Vagina (tissue), 2 donors: ENCODE measurements at regions not wholly inside any gene's neighbourhood (a gene's known extent, or its start where the extent isn't known, plus 50 kb on each side); places are given as distances from the start of the nearest gene placed in this dataset.

Experiments used
- POLR2A ChIP-seq, 2 donors: fragments of 450-650 bp; IDR thresholded peaks; one replicate each; pipeline ENCODE4 v1.6.1; 2017; ENCODE audit warnings: antibody characterized with exemption in 2 of 2, mild to moderate bottlenecking in 2 of 2, moderate library complexity in 2 of 2
- POLR2AphosphoS5 ChIP-seq, 2 donors: sonication (generic); formaldehyde crosslinking; IDR thresholded peaks; one replicate each; pipeline ENCODE4 v1.9.0; 2017; ENCODE audit warnings: antibody characterized with exemption in 2 of 2, mild to moderate bottlenecking in 2 of 2, low read depth in 1 of 2; ENCODE audit not compliant: insufficient read depth in 1 of 2
- TF ChIP-seq, protein P1 (sequence below), 3 experiments: fragments of 450-650 bp in 2 of 3; fragments of 200-600 bp in 1 of 3; sonication (generic) in 1 of 3; IDR thresholded peaks; one replicate each; pipeline ENCODE4 v1.5.1; 2017 to 2019; ENCODE audit warnings: antibody characterized with exemption in 3 of 3, mild to moderate bottlenecking in 2 of 3, moderate library complexity in 2 of 3

DNA sequence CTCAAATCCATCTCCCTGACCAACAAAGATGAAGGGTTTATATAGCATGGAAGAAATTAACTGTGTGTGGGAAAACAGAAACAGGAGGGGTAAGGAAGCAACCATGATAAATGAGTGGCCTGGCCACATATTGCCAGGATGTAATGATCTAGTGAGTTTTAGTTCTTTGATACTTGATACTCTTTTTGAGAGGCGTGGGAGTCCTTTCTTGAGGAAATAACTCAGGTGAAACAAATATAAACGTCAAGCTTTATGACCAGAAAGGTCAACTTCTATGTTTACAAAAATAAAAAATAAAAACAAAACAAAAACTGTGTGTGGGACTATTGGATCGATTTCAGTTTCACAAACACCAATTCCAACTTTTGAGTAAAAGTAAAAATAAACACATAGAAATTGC lies 860.8 kb upstream of the B3GALT2 start:
- TF ChIP-seq, protein P1, sequence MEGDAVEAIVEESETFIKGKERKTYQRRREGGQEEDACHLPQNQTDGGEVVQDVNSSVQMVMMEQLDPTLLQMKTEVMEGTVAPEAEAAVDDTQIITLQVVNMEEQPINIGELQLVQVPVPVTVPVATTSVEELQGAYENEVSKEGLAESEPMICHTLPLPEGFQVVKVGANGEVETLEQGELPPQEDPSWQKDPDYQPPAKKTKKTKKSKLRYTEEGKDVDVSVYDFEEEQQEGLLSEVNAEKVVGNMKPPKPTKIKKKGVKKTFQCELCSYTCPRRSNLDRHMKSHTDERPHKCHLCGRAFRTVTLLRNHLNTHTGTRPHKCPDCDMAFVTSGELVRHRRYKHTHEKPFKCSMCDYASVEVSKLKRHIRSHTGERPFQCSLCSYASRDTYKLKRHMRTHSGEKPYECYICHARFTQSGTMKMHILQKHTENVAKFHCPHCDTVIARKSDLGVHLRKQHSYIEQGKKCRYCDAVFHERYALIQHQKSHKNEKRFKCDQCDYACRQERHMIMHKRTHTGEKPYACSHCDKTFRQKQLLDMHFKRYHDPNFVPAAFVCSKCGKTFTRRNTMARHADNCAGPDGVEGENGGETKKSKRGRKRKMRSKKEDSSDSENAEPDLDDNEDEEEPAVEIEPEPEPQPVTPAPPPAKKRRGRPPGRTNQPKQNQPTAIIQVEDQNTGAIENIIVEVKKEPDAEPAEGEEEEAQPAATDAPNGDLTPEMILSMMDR (IDR thresholded peaks at IDR 0.05) = no peak
- no peak for TF ChIP-seq POLR2AphosphoS5 (IDR thresholded peaks at IDR 0.05; ENCODE audit: insufficient read depth in 1 of 2, low read depth in 1 of 2)
- TF ChIP-seq POLR2A (IDR thresholded peaks at IDR 0.05) = no peak
